HG02610 (cell line): ENCODE measurements at regions not wholly inside any gene's neighbourhood (a gene's known extent, or its start where the extent isn't known, plus 50 kb on each side); places are given as distances from the start of the nearest gene placed in this dataset.

Experiments used
- ATAC-seq: cut with Tn5 transposase; IDR thresholded peaks from one replicate; pipeline ENCODE4 v1.9.1; 2021; ENCODE audit warnings: mild to moderate bottlenecking, moderate library complexity; ENCODE audit not compliant: unreplicated experiment

DNA sequence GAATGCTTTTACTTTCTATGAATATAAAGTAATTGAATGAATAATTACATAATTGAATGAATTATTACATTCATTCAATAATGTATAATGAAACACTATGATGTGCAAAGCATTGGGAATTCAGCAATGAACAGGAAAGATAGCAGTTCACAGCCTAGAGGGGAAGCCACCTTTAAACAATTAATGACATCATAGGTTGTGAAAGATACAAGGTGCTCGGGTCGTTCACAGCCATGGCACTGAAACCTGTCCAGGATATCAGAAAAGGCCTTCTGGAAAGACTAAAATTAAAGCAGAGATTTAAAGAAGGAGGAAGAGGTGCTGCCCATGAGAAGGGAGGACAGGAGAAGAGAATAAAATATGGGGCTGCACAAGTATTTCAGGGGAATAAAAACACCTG, 171.4 kb upstream of the KLF4 start:
- ATAC-seq: no peak

DNA sequence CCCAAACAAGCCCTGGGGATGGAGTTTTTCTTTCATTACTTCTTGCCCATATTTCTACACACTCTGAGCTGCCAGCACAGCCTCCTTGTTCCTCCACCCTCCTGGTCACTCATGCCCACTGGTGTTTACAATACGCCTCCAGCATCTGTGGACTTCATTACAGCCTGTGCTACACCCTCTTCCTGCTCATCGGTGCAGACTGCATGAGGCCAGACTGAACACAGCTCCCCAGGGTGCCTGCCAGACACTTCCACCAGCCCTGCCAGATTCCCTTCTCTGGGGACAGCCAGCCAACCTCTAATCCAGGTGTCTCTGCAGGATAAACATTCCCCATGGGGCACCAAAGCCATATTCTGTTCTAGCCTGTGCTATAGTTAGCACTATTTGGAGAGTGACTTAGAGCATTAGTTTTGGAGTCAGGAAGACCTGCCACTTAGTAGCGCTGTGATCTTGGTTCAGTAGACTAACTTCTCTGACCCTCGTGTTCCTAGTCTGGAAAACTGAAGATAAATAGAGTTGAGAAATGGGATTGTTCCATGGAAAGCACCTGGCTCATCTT, 163.8 kb upstream of the KLF4 start:
- ATAC-seq: no peak

- no peak for ATAC-seq
Observed at GRCh38 chr9:107650995-107651394, 161.4 kb upstream of the KLF4 start.

DNA sequence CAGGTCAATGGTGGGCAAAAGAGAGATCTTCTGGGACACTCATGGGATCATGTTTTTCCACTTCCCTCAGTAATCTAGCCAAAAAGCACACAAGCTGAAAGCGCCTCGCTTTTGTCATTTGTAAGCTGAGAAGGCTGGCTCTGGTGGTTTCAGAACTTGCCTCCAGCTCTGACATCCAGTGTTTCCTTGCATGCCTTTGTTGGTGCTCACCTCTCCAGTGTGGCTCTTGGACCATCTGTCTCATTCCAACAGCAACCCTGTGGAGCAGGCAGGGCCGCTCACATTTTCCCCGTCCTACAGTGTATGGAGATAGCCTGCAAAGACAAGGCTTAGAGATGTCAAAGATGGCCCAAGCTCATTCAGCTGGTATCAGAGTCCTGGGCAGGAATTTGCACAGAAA, 160.8 kb upstream of the KLF4 start:
- no peak for ATAC-seq

DNA sequence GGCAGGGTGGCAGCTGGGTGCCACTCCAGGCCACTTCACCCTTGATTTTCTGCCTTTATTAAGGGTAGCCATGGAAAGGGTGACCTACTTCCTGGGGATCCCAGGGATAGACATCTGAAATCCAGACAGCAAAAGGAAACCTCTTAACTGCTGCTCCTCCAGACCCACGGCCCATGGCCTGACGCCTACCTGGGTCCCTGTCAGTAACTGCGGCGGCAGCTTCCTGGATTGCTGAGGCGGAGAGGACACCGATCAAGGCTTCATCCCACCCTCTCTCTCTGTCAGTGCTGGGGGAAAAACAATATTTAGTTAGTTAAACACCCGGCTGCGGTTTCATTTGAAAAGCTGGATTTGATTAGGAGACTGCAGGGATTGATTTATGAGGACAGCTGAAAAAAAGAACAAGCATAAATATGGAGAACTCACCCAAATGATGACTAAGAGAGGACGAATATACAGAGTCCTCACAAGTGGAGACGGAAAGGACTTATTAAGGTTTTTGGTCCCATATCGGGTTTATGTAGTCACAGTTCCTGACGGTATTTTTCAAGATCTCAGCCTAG, 158.7 kb upstream of the KLF4 start:
- ATAC-seq: no peak

DNA sequence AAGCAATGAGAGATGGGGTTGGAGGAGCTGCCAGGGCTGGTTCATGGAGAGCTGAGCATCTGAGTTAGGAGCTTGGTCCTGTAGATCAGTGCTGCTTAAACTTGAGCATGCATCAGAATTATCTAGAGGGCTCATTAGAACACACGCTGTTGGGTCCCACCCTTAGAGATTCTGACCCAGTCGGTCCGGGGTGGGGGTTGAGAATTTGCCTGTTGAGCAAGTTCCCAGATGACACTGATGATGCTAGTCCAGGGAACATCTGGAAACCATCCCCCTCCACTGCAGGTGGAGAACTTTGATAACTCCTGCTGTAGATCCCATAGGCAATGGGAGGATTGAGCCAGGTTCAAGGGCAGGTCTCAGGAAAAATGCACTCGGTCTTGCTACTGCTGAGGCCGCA, 158.0 kb upstream of the KLF4 start:
- ATAC-seq: no peak

DNA sequence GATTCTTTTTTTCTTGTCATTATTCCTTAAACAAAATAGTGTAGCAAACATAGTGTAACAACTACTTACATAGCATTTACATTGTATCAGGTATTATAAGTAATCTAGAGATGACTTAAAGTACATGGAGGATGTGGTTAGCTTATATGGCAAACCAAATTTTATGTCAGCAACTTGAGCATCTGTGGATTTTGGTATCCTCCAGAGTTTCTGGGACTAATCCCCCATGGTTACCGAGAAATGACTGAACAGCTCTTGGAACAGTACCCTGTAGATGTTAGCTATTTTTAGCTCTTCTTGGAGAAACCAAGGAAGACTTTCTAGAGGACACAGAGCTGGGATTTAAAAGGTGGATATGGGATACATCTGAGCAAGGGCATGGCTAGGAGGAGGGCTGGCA, 157.6 kb upstream of the KLF4 start:
- ATAC-seq: no peak

DNA sequence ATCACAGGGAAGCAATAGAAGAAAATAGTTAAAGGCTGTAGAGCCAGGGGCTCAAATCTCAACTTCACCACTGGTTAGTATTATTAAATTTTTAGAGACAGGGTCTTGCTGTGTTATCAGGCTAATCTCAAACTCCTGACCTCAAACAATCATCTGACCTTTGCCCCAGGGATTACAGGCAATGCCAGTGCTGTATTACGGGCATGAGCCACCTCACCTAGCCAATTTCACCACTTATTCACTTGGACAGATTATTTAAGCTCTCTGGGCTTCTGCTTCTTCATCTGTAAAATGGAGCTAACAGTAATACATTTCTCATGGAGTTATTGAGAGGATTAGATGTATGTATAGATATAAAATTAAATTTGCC, 155.9 kb upstream of the KLF4 start:
- no peak for ATAC-seq

DNA sequence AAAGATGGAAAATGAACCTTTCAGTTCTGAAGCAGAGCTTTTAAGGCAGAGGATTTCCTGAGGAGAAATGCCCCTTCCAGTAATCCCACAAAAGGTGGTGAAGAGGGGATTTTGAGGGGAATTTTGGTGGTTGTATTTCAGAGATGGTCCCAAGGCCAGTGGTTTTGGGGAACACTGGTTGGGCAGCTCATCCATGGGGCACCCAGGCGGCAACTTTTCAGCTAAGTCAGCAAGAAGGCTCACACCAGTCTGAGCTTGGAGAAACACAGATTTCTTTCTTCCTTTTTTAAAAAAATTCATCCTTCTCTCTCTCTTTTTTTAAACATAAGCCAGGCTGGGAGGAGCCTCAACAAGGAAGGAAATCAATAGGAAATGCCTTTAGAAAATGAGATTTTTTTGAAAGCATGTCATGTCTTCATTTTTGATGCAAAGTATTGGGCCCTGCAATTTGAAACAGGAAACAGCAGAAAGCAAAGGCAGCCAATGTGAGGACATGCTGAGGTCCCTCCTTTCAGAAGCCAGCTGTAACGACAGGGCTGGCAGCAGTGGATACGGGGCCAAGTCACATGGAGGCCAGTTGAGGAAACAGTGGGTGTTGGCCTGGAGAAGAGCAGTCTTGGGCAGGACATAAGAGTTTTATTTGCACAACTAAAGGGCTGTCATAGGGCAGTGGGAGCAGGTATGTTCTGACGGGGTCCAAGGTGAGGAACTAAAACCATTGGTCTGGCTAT, 155.3 kb upstream of the KLF4 start:
- ATAC-seq: no peak

GRCh38 chr9:107639426-107639825, 149.9 kb upstream of the KLF4 start:
- ATAC-seq: no peak

DNA sequence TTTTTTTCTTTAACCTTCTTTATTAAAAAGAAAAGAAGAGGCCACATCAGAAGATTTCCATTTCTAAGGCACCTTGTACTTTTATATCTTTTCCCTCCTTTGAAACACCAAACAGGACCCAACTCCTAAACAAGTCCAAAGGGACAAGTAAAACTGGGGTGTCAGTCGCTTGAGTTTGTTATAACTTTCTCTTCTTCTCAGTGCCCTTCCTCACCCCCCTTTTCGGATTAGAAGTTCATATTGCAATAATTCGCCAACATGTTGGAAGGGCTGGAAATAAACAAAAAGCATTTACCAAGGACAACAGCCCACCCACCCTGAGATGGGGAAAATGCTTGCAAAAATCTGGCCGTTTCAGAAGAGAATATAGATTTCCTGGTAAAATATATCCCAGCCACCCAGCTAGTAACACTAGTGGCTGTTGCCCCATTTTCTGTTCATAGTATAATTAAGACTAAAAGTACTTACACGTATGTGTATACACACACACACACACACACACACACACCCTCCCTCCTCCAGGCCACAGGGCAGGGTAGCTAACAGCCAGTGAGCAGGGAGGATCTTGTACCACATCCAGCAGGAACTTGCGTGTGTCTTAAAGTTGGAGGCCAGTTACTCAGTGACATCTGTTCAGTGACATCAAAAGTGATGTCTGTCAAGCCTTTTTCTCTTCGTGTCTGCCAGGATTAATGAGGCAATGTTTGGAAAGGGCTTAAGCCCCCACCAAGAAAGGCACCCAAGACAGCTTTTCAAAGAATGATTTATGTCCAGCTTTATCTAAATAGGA, 149.1 kb upstream of the KLF4 start:
- ATAC-seq: no peak

DNA sequence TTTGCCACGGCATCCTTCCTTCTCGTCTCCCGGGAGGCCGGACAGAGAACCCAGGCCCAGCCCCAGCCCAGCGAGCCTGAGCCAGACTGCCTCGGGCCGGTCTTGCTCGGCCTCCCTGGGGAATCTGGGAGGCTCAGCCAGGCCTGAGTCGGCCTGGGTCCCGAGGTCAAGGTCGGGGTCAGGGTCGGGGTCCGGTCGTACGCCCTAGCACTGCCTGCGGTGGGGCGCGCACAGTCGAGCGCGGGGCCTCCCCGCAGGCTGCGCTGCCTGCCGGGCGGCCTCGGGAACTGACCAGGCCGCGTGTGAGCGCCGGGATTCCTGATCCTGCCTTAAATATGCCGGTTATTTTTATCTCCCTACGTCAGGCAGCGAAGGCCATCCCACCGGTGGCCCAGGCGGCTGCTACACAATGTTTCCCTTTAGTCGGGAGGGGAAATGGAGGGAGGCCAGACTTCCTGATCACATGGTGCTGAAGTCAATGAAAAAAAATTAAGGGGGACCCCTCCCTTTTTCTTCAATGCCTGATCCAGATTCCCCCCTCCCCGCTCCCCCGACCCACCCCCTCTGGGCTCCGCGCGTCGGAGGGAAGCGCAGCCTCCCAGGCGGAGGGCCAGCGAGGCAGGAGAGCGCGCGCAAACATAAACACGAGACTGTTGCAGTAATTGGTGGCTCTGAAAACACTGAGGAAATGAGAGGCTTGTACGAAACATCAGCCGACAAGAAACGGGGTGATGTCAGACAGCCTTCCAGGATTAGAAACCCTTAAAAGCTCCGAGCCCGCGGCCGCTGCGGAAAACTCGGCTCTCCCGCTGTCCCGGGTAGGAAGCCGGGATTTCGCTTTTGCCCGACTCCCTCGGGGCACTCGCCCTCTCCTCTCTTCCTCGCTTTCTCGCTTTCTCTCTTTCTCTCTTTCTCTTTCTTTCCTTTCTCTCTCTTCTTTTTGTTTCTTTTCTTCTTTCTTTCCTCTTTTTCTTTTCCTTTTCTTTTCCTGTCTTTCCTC, 148.2 kb upstream of the KLF4 start:
- ATAC-seq: no peak

- ATAC-seq: no peak
Observed at GRCh38 chr9:107636571-107637381, 147.2 kb upstream of the KLF4 start.

DNA sequence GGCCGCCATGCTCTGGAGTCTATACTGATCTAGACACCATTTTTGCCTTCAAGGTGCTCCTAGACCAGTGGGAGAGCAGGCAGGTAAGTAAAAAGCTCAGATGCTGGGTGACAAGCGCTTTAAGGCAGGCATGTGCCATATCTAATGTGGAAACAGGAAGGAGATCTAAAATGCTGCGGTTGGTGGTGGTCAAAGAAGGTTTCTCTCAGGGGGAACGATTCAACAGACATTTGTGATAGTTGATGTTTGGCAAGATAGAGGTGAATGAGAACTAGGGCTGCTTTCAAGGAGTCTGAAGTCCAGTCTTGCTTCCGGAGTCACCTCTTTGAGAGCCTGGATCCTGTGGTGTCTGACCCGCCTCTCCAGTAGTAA, 146.2 kb upstream of the KLF4 start:
- no peak for ATAC-seq

- ATAC-seq: no peak
Observed at GRCh38 chr9:107635101-107635802, 145.7 kb upstream of the KLF4 start.

- no peak for ATAC-seq
Observed at GRCh38 chr9:107633406-107633805, 143.8 kb upstream of the KLF4 start.

- ATAC-seq: no peak
Observed at GRCh38 chr9:107632661-107633060, 143.1 kb upstream of the KLF4 start.

DNA sequence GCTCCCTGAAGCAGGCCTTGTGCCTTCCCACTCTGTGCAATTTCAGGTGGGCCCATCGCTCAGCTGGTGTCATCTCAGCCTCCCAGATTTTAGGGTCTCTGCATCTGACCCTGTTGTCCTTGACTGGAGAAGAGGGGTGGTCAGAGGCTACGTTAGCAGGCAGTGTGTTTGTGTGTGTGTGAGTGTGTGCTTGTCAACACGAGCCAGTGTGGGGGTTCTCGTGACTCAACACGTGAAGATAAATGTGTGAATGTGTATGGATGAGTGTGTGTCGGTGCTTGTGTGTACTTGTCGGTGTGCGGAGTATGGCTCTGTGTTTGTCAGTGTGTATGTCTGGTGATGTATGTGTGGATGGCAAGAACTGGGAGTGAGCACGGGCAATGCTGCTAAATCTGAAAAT, 142.6 kb upstream of the KLF4 start:
- no peak for ATAC-seq

- no peak for ATAC-seq
Observed at GRCh38 chr9:107631788-107632187, 142.2 kb upstream of the KLF4 start.
